HG02840 (cell line): ENCODE measurements at regions not wholly inside any gene's neighbourhood (a gene's known extent, or its start where the extent isn't known, plus 50 kb on each side); places are given as distances from the start of the nearest gene placed in this dataset.

Source experiments
- ATAC-seq: cut with Tn5 transposase; IDR thresholded peaks from one replicate; pipeline ENCODE4 v1.9.1; 2021; ENCODE audit warnings: mild to moderate bottlenecking, moderate library complexity, moderate number of reproducible peaks; ENCODE audit not compliant: unreplicated experiment, low FRiP score

DNA sequence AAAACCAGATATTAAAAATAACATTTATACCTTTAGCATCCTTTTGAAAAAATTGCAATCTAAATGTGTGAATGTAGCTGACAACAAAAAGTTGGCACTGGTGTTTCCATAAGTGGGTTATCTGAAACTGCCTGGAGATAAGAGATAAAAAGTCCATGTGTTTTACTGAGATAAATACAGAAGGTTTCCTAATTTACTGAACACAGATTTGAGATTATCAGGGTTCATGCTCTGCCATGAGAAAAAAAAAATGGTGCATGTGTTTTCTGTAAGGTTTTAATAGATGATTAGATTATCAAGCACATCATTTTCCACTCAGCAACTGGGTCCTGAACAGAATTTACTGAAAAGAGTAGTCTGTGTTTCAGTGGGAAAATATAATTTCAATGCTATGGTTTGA is 326.2 kb upstream of the SLIT2 start:
- ATAC-seq, result no peak

GRCh38 chr4:19924761-19925160 is 326.9 kb upstream of the SLIT2 start:
- no peak for ATAC-seq

- ATAC-seq, result no peak
These were observed 336.4 kb upstream of the SLIT2 start for GRCh38 chr4:19915276-19915675.

DNA sequence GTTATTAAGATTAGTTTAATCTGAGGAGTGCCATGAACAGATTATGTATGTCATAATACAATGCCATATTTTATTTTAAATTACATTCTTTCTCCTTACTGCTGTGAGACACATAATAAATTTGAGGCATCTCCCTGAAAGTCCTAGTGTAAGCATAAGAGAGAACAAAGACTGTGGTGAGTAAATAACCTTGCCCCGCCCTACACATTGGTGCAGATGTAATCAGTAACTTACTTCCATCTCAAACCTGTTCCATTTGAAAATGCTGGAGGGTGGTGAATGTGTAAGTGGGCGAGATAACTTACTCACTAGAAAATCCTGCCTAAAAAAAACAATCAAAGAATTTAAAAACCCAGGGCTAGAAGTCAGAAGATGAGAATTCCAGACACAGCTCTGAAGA is 338.1 kb upstream of the SLIT2 start:
- no peak for ATAC-seq

GRCh38 chr4:19910861-19911525 is 340.7 kb upstream of the SLIT2 start:
- ATAC-seq, result no peak

DNA sequence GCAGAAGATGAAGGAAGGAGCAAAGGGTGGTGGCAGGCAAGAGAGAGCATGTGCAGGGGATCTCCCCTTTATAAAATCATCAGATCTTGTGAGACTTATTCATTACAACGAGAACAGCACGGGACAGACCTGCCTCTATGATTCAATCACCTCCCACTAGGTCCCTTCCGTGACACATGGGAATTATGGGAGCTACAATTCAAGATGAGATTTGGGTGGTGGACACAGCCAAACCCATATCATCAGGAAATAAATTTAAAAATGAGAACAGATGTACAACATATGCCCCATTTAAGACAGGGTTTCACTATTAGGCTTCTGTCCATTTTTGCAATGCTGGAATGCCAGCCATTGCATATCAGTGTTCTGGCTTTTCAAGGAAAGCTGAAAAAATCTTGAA is 346.7 kb upstream of the SLIT2 start:
- no peak for ATAC-seq

DNA sequence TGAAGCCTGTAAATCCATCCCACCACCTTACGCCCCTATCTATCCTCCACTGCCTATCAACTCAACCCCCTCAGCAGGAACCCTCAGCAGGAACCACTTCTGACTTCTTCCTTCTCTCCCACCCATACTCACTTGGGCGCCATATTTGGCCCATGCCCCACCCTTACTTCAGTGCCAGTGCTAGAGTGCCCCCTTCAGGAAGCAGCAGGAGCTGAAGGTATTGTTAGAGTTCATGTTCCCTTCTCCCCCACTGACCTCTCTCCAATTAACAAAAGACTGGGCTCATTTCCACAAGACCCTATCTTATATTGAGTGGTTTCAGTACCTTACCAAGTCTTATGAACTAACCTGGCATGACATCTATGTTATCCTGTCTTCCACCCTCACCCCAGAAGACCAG is 363.1 kb upstream of the SLIT2 start:
- ATAC-seq, result no peak

DNA sequence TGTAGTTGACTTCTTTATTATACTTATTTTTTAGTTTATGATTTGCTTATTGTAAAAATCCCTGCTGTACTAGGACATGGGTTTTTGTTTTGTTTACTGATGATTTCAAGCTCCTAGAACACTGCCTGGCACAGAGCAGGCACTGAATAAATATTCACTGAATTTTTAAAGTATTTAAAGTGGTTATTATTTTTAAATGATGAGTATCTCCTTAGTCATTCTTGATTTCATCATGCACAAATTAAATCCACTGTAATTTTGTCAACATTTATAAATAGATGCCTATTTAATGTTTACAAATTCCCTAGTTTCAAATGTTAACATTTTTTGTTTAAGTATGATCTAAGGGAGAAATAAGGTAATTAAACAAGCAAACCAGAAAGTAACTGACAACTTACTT is 367.9 kb upstream of the SLIT2 start:
- no peak for ATAC-seq

DNA sequence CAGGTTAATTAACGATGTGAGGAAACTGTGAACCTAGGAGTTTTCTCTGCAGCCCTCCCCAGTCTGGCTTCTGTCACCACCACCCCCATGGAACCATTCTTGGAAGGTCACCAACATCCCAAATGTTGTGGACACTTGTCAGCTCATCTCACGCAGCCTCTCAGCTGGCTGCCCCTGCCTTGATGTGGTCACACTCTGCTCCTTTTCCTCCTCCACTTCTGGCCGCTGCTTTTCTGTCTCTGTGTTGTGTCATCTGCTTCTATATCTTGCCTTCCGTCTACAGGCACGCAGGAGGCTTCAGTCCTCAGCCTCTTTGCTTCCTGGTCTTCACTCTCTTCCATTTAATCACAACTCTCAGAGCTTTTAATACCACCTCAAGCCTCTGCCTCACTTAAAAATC is 371.5 kb upstream of the SLIT2 start:
- no peak for ATAC-seq

DNA sequence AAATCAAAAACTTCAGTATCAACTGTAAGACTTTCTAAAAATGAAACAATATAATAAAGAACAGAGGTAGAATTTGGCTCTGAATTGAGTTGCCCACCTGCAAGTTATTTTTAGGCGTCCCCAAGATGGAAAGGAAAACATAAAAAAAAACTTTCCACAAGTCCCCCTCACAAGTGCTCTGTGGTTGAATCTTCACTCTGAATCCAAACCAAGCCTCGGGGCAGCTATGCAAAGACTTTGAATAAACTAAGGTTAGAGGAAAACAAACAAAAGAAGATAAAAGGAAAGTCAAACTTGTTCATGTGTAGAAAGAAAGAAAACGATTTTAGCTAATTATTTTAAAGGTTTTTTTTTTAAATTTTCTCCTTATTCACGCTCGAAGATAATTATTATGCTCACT is 372.4 kb upstream of the SLIT2 start:
- ATAC-seq, result no peak

GRCh38 chr4:19857991-19858390 is 393.7 kb upstream of the SLIT2 start:
- no peak for ATAC-seq

GRCh38 chr4:19857380-19857779 is 394.3 kb upstream of the SLIT2 start:
- no peak for ATAC-seq

GRCh38 chr4:19850909-19851308 is 400.8 kb upstream of the SLIT2 start:
- no peak for ATAC-seq

GRCh38 chr4:19844446-19844845 is 407.3 kb upstream of the SLIT2 start:
- ATAC-seq, result no peak

DNA sequence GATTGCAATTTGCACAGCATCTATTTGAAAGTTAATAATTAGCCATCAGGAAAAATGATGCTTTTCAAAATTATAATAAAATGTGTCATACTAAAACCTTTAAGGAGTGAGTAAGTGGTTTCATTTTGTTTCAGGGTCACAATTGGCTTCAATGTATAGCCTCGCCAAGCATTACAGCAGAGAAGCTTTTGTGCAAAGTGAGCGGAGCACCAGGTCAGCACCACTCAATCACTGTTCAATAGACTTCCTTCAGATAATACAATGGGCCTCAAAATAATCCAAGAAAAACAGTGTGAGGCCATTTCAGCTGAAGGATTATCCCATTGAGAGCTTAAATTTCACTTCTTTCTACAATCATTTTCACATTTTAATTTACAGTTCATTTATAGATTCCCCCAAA is 409.2 kb upstream of the SLIT2 start:
- no peak for ATAC-seq

DNA sequence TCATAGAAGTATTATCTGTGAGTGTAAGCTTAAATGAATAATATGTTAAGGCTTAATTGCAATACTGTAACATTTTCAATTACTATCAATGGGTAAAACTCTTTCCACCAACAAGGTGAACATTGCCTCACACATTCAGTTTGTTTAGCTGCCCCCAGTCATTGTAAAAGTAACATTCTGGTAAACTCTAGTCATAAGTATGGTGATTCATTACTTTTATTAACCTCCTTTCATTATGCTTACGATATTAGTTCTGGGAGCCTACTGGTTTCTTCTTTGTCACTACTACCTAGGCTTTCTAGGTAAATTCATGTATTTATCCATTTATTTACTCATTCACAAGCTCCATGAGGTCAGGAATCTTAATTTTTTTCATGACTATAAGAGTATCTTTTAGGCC is 412.8 kb upstream of the SLIT2 start:
- ATAC-seq, result no peak

- ATAC-seq, result no peak
These were observed 416.3 kb upstream of the SLIT2 start for GRCh38 chr4:19835429-19835828.

- ATAC-seq, result no peak
These were observed 419.3 kb upstream of the SLIT2 start for GRCh38 chr4:19832411-19832810.

DNA sequence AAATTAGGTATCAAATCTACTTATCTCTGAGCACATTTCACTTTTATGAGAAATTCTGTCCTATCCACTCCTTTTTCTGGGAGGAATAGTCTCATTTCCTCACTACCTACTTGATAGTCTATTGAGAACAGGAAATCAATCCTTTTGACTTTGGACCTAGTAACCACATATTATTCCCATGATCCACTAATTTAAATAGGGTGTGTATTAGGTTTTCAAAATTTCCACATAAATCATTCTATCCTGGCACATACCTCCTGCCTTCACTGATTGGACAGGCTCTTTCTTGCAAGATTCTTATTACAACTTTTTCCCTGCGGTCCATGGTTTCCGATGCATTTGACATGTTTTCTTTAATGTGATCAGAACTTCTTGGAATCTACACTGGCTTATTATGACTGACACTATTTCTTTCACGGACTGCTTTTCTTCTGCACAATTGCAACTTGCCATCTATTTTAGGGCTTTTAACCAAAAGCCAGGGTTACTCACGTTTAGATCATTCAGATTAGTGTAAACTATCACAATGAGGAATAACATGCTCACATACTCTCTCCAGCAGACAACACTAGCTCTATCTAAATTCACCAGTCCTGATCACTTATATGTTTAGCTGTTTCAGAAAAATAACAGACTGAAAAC is 419.9 kb upstream of the SLIT2 start:
- ATAC-seq, result no peak

GRCh38 chr4:19829101-19829500 is 422.6 kb upstream of the SLIT2 start:
- no peak for ATAC-seq

- no peak for ATAC-seq
These were observed 427.9 kb upstream of the SLIT2 start for GRCh38 chr4:19823781-19824180.

GRCh38 chr4:19819737-19820136 is 432.0 kb upstream of the SLIT2 start:
- no peak for ATAC-seq

DNA sequence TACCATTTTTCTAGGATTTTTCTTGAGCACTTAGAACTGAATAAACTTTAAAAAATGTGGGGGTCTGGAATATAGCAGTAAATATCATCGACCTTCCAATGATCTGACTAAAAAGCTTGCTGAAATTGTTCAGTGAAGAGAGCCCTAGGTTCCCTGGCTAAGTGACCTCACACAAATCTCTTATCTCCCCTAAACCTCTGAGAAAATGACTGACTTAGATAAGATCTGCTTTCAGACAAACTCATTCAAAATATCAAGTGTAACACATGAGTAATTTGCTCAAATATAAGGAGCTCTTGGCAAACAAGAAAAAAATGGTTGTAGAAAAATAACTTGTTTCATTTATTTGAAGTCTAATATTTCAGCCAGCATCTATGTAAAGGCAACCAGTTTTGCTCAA is 441.7 kb upstream of the SLIT2 start:
- no peak for ATAC-seq
